Stomach (tissue), 8 donors: ENCODE measurements at regions not wholly inside any gene's neighbourhood (a gene's known extent, or its start where the extent isn't known, plus 50 kb on each side); places are given as distances from the start of the nearest gene placed in this dataset.

Experiments
- DNase-seq, 2 donors: peaks; one replicate each; pipeline versions ENCODE4 v3.0.0 to v3.0.0-alpha.2; 2013 to 2019
- H3K27ac ChIP-seq, 5 donors: fragments of 200-600 bp in 4 of 5; sonication (generic) in 4 of 5; one replicate each; pipeline ENCODE4 v1.5.1; 2013 to 2019; ENCODE audit warnings: mild to moderate bottlenecking in 1 of 5, moderate library complexity in 1 of 5
- H3K27me3 ChIP-seq, 3 donors: fragments of 200-600 bp; sonication (generic); one replicate each; pipeline ENCODE4 v1.5.1; 2017 to 2019; ENCODE audit warnings: mixed run types in 1 of 3
- H3K36me3 ChIP-seq, 4 donors: fragments of 200-600 bp; sonication (generic); 1 replicate in 3 of 4; 2 replicates in 1 of 4; pipeline ENCODE4 v1.5.1; 2016 to 2019
- H3K4me1 ChIP-seq, 4 donors: fragments of 200-600 bp; sonication (generic); one replicate each; pipeline ENCODE4 v1.5.1; 2016 to 2019
- H3K4me3 ChIP-seq, 4 donors: fragments of 200-600 bp; sonication (generic) in 3 of 4; one replicate each; pipeline ENCODE4 v1.5.1; 2016 to 2019; ENCODE audit warnings: mild to moderate bottlenecking in 1 of 4
- H3K9me3 ChIP-seq, 4 donors: fragments of 200-600 bp; sonication (generic); one replicate each; pipeline ENCODE4 v1.5.1; 2016 to 2019
- CTCF ChIP-seq, 7 experiments: fragments of 450-650 bp in 4 of 7; fragments of 200-600 bp in 3 of 7; sonication (generic) in 3 of 7; IDR thresholded peaks; one replicate each; pipeline ENCODE4 v1.5.1; 2016 to 2019; ENCODE audit warnings: antibody characterized with exemption in 7 of 7, control low read depth in 2 of 7, mild to moderate bottlenecking in 1 of 7
- EP300 ChIP-seq: sonication (generic); formaldehyde crosslinking; IDR thresholded peaks from one replicate; pipeline ENCODE4 v1.6.1; 2017; ENCODE audit warnings: antibody characterized with exemption
- POLR2A ChIP-seq, 4 donors: fragments of 450-650 bp; IDR thresholded peaks; one replicate each; pipeline ENCODE4 v1.6.1; 2016; ENCODE audit warnings: antibody characterized with exemption in 4 of 4, control low read depth in 2 of 4, mild to moderate bottlenecking in 1 of 4, moderate library complexity in 1 of 4
- POLR2AphosphoS5 ChIP-seq, 3 donors: sonication (generic); formaldehyde crosslinking; IDR thresholded peaks; one replicate each; pipeline ENCODE4 v1.6.1; 2016; ENCODE audit warnings: antibody characterized with exemption in 3 of 3
- WGBS, 5 donors: extraction: QIAGEN DNeasy Blood & Tissue Kit in 3 of 5; methylation state at CpG; one replicate each; pipeline versions ENCODE4 v1.1.5 to v1.1.7; 2013 to 2018; 5-methylcytosine and 5-hydroxymethylcytosine counted together
- intact Hi-C: fragments of 100-400 bp; cut with DNase I; formaldehyde crosslinking; loops from one replicate; pipeline ENCODE4 v1.15.1; 2023; ENCODE audit warnings: low total_unique reads
- donor health status: healthy with polysubstance abuse.
- donor health status: Bipolar disorder and iron deficiency.
- donor health status: healthy.

- no peaks in the 10 kb centered on the region for H3K27me3 ChIP-seq
- no peaks in the 10 kb centered on the region for H3K4me1 ChIP-seq
- intact Hi-C loops: no loop called here
- 49 to 75% (median 60%) methylated on average over 4 of the region's 4 CpGs for WGBS, 5 donors
- H3K9me3 ChIP-seq: peaks cover 0 to 2% (median 0%) of the 10 kb centered on the region in 4 donors
- H3K36me3 ChIP-seq: no peaks in the 10 kb centered on the region
- DNase-seq: no peak
- H3K27ac ChIP-seq: no peak overlapping the region
- TF ChIP-seq CTCF (IDR thresholded peaks at IDR 0.05) (no peak), EP300 (no peak), POLR2AphosphoS5 (IDR thresholded peaks at IDR 0.05) (no peak), POLR2A (IDR thresholded peaks at IDR 0.05) (no peak)
- H3K4me3 ChIP-seq: no peak overlapping the region
These were observed 1596.9 kb downstream of the PLA2G4A start for GRCh38 chr1:188425687-188426086.

- TF ChIP-seq POLR2AphosphoS5 (IDR thresholded peaks at IDR 0.05) (no peak), EP300 (no peak), POLR2A (IDR thresholded peaks at IDR 0.05) (no peak), CTCF (IDR thresholded peaks at IDR 0.05) (no peak)
- intact Hi-C loops: no loop called here
- H3K9me3 ChIP-seq: no peaks in the 10 kb centered on the region
These were observed 1597.8 kb downstream of the PLA2G4A start for GRCh38 chr1:188426561-188426960.

GRCh38 chr1:188427642-188428041 is 1598.9 kb downstream of the PLA2G4A start:
- no peak for DNase-seq
- intact Hi-C loops: no loop called here
- Histone ChIP-seq H3K27me3 (no peaks in the 10 kb centered on the region), H3K4me1 (no peaks in the 10 kb centered on the region), H3K36me3 (no peaks in the 10 kb centered on the region), H3K27ac (no peak overlapping the region), H3K4me3 (no peak overlapping the region), H3K9me3 (no peaks in the 10 kb centered on the region)
- TF ChIP-seq POLR2A (IDR thresholded peaks at IDR 0.05) (no peak), EP300 (no peak), CTCF (IDR thresholded peaks at IDR 0.05) (no peak), POLR2AphosphoS5 (IDR thresholded peaks at IDR 0.05) (no peak)
- 46 to 74% (median 70%) methylated on average over 2 of the region's 2 CpGs for WGBS, 5 donors

More at GRCh38 chr1:188426561-188426960, 1597.8 kb downstream of the PLA2G4A start:
- Histone ChIP-seq H3K4me1 (no peaks in the 10 kb centered on the region), H3K4me3 (no peak overlapping the region), H3K27me3 (no peaks in the 10 kb centered on the region), H3K27ac (no peak overlapping the region), H3K36me3 (no peaks in the 10 kb centered on the region)
- DNase-seq: no peak

GRCh38 chr1:188429386-188429785 is 1600.6 kb downstream of the PLA2G4A start:
- no peaks in the 10 kb centered on the region for H3K4me1 ChIP-seq
- DNase-seq: no peak
- intact Hi-C loops: no loop called here

More at GRCh38 chr1:188429386-188429785, 1600.6 kb downstream of the PLA2G4A start:
- 73 to 87% (median 81%) methylated on average over 2 of the region's 2 CpGs for WGBS, 5 donors
- Histone ChIP-seq H3K9me3 (no peaks in the 10 kb centered on the region), H3K4me3 (no peak overlapping the region), H3K27me3 (no peaks in the 10 kb centered on the region), H3K27ac (no peak overlapping the region), H3K36me3 (no peaks in the 10 kb centered on the region)
- TF ChIP-seq CTCF (IDR thresholded peaks at IDR 0.05): no peak
- no peak for TF ChIP-seq EP300
- TF ChIP-seq POLR2A (IDR thresholded peaks at IDR 0.05): no peak
- TF ChIP-seq POLR2AphosphoS5 (IDR thresholded peaks at IDR 0.05): no peak
